ENCODE measurements at regions not wholly inside any gene's neighbourhood (a gene's known extent, or its start where the extent isn't known, plus 50 kb on each side); places are given as distances from the start of the nearest gene placed in this dataset.

DNA sequence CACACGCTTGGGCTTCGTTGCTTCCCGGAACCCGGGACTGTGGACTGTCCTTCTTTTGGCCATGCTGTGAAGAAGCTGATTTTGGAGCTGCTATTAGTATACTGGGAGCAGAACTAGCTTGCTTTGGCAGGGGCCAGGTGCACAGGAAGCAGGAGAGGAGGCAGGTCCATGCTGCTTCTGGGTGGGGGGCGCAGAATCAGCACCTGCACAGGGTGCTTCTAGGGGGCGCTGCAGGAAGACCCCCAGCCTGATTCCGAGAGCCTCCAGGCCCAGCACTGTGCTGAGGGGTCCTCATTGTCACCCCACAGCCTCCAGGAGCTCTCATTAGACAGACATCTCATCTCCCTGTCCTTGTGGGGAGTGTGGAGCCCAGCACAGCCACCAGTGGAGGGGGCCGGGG lies 252.6 kb upstream of the IRX4 start:
- no peak for TF ChIP-seq EP300 (conservative IDR thresholded peaks at IDR 0.05; ENCODE audit: poor library complexity, severe bottlenecking)
- TF ChIP-seq POLR2AphosphoS5 (IDR thresholded peaks at IDR 0.05): no peak
- no peak for TF ChIP-seq TAF1 (IDR thresholded peaks at IDR 0.05; ENCODE audit: low read depth)
- TF ChIP-seq RAD21 (conservative IDR thresholded peaks at IDR 0.05): no peak
- TF ChIP-seq SMC3 (conservative IDR thresholded peaks at IDR 0.05; ENCODE audit: poor library complexity): no peak
- TF ChIP-seq, protein P1, sequence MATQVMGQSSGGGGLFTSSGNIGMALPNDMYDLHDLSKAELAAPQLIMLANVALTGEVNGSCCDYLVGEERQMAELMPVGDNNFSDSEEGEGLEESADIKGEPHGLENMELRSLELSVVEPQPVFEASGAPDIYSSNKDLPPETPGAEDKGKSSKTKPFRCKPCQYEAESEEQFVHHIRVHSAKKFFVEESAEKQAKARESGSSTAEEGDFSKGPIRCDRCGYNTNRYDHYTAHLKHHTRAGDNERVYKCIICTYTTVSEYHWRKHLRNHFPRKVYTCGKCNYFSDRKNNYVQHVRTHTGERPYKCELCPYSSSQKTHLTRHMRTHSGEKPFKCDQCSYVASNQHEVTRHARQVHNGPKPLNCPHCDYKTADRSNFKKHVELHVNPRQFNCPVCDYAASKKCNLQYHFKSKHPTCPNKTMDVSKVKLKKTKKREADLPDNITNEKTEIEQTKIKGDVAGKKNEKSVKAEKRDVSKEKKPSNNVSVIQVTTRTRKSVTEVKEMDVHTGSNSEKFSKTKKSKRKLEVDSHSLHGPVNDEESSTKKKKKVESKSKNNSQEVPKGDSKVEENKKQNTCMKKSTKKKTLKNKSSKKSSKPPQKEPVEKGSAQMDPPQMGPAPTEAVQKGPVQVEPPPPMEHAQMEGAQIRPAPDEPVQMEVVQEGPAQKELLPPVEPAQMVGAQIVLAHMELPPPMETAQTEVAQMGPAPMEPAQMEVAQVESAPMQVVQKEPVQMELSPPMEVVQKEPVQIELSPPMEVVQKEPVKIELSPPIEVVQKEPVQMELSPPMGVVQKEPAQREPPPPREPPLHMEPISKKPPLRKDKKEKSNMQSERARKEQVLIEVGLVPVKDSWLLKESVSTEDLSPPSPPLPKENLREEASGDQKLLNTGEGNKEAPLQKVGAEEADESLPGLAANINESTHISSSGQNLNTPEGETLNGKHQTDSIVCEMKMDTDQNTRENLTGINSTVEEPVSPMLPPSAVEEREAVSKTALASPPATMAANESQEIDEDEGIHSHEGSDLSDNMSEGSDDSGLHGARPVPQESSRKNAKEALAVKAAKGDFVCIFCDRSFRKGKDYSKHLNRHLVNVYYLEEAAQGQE (IDR thresholded peaks at IDR 0.05; ENCODE audit: borderline replicate concordance): no peak
- no peak for TF ChIP-seq EZH2 (IDR thresholded peaks at IDR 0.05; ENCODE audit: borderline replicate concordance, insufficient read depth, low read length, poor library complexity, severe bottlenecking)
- TF ChIP-seq MXI1 (conservative IDR thresholded peaks at IDR 0.05; ENCODE audit: poor library complexity, severe bottlenecking): no peak
- TF ChIP-seq, protein P2, sequence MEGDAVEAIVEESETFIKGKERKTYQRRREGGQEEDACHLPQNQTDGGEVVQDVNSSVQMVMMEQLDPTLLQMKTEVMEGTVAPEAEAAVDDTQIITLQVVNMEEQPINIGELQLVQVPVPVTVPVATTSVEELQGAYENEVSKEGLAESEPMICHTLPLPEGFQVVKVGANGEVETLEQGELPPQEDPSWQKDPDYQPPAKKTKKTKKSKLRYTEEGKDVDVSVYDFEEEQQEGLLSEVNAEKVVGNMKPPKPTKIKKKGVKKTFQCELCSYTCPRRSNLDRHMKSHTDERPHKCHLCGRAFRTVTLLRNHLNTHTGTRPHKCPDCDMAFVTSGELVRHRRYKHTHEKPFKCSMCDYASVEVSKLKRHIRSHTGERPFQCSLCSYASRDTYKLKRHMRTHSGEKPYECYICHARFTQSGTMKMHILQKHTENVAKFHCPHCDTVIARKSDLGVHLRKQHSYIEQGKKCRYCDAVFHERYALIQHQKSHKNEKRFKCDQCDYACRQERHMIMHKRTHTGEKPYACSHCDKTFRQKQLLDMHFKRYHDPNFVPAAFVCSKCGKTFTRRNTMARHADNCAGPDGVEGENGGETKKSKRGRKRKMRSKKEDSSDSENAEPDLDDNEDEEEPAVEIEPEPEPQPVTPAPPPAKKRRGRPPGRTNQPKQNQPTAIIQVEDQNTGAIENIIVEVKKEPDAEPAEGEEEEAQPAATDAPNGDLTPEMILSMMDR (IDR thresholded peaks at IDR 0.05; ENCODE audit: poor library complexity, severe bottlenecking): no peak
- Histone ChIP-seq H2AFZ (ENCODE audit: low read depth, low read length) (no peak overlapping the region), H4K20me1 (ENCODE audit: insufficient read depth) (no peaks in the 10 kb centered on the region), H3K36me3 (ENCODE audit: insufficient read depth, low read length) (no peaks in the 10 kb centered on the region), H3K9me2 (ENCODE audit: insufficient read depth, low read length) (no peaks in the 10 kb centered on the region), H3K9me3 (ENCODE audit: low read length) (no peaks in the 10 kb centered on the region), H3K9ac (ENCODE audit: low read length) (no peak overlapping the region), H3F3A (ENCODE audit: insufficient read depth, low read length, poor library complexity, severe bottlenecking) (no peaks in the 10 kb centered on the region), H3K27me3 (ENCODE audit: insufficient read depth, low read depth, low read length) (no peaks in the 10 kb centered on the region), H3K4me3 (ENCODE audit: low read length) (no peak overlapping the region), H3K79me2 (replicated peaks; ENCODE audit: insufficient read depth, low read length) (no peaks in the 10 kb centered on the region), H3K27ac (ENCODE audit: low read length) (no peak overlapping the region), H3K4me2 (ENCODE audit: low read length) (no peak overlapping the region)

DNA sequence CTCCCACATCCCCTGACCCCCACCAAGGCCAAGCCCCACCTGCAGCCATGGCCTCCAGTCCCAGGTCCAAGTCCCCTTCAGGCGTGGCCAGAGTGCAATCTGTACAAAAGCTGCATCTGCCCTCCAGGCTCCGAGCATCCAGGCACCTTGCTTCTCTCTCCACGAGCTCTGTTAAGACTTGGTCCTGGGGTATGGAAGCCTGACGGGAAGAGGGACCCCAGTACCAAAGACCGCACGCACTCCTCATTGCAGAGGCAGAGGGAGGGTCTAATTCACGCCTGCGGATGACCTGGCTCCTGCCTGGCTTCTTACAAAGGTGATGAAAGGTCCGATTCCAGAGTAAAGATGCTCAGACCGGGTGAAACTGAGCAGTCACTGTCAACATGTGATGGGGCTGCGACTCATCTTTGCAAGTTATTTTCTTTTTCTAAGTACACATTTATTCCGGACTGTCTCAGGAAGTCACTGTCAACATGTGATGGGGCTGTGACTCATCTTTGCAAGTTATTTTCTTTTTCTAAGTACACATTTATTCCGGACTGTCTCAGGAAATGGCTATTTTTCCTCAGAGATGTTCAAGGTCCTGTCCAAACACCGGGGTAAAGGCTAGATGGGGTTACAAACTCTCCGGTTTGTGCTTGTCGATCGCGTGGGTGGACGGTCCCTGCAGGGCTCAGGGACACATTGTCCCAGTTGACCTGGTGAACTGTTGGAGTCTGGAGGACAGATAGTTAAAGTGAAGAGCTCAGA lies 252.0 kb upstream of the IRX4 start:
- Histone ChIP-seq H3K79me2 (replicated peaks; ENCODE audit: insufficient read depth, low read length) (no peaks in the 10 kb centered on the region), H4K20me1 (ENCODE audit: insufficient read depth) (no peaks in the 10 kb centered on the region), H3F3A (ENCODE audit: insufficient read depth, low read length, poor library complexity, severe bottlenecking) (no peaks in the 10 kb centered on the region), H2AFZ (ENCODE audit: low read depth, low read length) (no peak overlapping the region), H3K27me3 (ENCODE audit: insufficient read depth, low read depth, low read length) (no peaks in the 10 kb centered on the region), H3K4me3 (ENCODE audit: low read length) (no peak overlapping the region), H3K9me3 (ENCODE audit: low read length) (no peaks in the 10 kb centered on the region), H3K4me2 (ENCODE audit: low read length) (no peak overlapping the region), H3K27ac (ENCODE audit: low read length) (no peak overlapping the region), H3K9ac (ENCODE audit: low read length) (no peak overlapping the region), H3K36me3 (ENCODE audit: insufficient read depth, low read length) (no peaks in the 10 kb centered on the region), H3K9me2 (ENCODE audit: insufficient read depth, low read length) (no peaks in the 10 kb centered on the region)
- TF ChIP-seq EZH2 (IDR thresholded peaks at IDR 0.05; ENCODE audit: borderline replicate concordance, insufficient read depth, low read length, poor library complexity, severe bottlenecking): no peak
- TF ChIP-seq, protein P1 (IDR thresholded peaks at IDR 0.05; ENCODE audit: borderline replicate concordance): no peak
- TF ChIP-seq POLR2AphosphoS5 (IDR thresholded peaks at IDR 0.05): no peak

Data from neural cell (in vitro differentiated cells).